ENCODE measurements at regions not wholly inside any gene's neighbourhood (a gene's known extent, or its start where the extent isn't known, plus 50 kb on each side); places are given as distances from the start of the nearest gene placed in this dataset.

DNA sequence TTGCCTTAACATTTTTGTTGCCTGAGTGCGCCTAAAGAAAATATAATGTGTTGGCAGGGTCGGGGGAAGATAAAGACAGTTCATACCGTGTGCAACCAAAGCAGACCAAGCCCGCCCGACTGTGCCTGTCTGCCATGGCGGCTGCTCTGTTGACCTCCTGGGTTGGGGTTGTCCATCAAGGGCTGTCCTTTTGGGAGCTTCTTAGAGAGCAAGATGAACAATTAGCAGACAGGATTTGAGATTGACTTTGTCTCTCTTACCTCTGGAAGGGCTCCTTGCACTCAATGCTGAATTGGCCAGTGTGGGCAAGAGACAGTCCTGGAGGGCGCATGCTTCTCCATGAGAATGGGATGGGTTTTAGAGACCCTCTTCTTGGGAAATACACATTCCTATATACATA lies 319.6 kb downstream of the GLRX3 start:
- no peak for DNase-seq (ENCODE audit: low read depth in 3 of 3, low spot score in 1 of 3)

- no peak for DNase-seq (ENCODE audit: low read depth in 3 of 3, low spot score in 1 of 3)
Measured at GRCh38 chr10:130456616-130457015, 320.4 kb downstream of the GLRX3 start.

GRCh38 chr10:130458509-130458908 lies 322.3 kb downstream of the GLRX3 start:
- no peak for DNase-seq (ENCODE audit: low read depth in 3 of 3, low spot score in 1 of 3)

- no peak for DNase-seq (ENCODE audit: low read depth in 3 of 3, low spot score in 1 of 3)
Measured at GRCh38 chr10:130459011-130459410, 322.8 kb downstream of the GLRX3 start.

- DNase-seq (ENCODE audit: low read depth in 3 of 3, low spot score in 1 of 3) = no peak
Measured at GRCh38 chr10:130459851-130460490, 323.8 kb downstream of the GLRX3 start.

GRCh38 chr10:130461631-130462030 lies 325.4 kb downstream of the GLRX3 start:
- no peak for DNase-seq (ENCODE audit: low read depth in 3 of 3, low spot score in 1 of 3)

GRCh38 chr10:130463104-130463875 lies 327.1 kb downstream of the GLRX3 start:
- DNase-seq (ENCODE audit: low read depth in 3 of 3, low spot score in 1 of 3) = no peak

GRCh38 chr10:130463876-130464364 lies 327.7 kb downstream of the GLRX3 start:
- DNase-seq (ENCODE audit: low read depth in 3 of 3, low spot score in 1 of 3) = no peak

- no peak for DNase-seq (ENCODE audit: low read depth in 3 of 3, low spot score in 1 of 3)
Measured at GRCh38 chr10:130464426-130464825, 328.2 kb downstream of the GLRX3 start.

DNA sequence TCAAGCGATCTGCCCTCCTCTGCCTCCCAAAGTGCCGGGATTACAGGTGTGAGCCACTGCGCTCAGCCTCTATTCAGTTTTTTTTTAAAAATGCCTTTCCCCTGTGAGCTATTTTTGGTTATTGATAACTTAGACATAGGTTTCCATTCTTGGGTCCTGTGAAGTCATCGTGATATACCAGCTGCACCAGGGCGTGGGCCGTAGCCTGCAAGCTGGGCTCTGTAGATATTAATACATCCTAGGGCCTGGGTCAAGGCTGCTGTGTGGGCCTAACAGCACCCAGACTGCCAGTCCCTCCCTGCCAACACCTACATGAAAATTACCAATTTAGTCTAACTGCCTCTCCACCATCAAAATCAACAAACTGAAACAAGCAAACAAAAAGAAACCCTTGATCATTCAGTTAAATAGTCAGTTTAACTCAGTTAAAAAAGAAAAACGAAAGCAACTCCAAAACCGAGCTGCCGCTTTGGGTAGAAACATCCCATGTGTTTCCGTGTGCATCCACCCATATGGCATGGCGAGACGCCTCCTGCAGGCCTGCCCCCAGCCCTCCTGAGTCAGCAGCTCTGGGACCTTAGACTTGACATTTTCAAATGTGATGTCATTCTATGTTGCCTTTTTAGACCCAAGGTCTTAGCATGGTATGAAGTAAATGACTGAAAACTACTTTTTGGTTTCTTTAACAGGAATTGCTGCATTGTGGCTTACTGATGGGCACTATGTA lies 330.2 kb downstream of the GLRX3 start:
- no peak for DNase-seq (ENCODE audit: low read depth in 3 of 3, low spot score in 1 of 3)

GRCh38 chr10:130470286-130470685 lies 334.1 kb downstream of the GLRX3 start:
- DNase-seq (ENCODE audit: low read depth in 3 of 3, low spot score in 1 of 3) = no peak

DNA sequence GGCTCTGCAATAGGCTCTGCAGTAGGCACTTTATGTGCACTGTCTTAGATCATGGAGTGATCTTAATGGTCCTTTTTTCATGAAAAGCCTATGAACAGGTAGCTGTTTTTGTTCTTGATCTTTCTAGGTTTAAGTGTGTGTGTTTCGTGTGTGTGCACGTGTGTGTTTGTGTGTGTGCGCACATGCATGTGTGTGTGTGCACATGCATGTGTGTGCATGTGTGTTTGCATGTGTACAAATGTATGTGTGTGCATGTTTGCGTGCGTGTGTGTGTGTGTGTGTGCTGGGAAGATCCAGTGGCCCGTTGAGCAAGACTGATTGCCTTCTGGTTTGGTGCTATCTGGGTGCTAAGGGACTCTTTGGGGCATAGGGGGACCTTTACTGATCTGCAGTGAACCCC lies 334.8 kb downstream of the GLRX3 start:
- no peak for DNase-seq (ENCODE audit: low read depth in 3 of 3, low spot score in 1 of 3)

DNA sequence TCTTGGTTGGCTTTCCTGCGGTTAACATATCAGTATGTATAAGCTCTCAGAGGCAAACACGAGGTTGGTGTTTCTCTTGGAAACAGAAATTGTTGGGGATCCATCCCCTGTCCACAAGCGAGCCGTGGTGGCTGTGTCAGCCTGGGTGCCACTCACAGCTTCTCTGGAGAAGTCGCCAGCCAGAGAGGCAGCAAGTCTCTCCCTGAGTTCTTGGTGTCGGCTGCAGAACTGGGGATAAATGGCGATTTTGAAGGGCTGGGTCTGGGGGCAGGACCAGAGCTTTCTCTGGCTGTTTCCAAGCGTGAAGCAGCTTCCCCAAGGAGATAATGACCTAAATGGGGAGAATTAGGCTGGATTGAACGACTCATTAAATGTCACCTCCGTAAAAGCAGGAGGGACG lies 335.3 kb downstream of the GLRX3 start:
- no peak for DNase-seq (ENCODE audit: low read depth in 3 of 3, low spot score in 1 of 3)

DNA sequence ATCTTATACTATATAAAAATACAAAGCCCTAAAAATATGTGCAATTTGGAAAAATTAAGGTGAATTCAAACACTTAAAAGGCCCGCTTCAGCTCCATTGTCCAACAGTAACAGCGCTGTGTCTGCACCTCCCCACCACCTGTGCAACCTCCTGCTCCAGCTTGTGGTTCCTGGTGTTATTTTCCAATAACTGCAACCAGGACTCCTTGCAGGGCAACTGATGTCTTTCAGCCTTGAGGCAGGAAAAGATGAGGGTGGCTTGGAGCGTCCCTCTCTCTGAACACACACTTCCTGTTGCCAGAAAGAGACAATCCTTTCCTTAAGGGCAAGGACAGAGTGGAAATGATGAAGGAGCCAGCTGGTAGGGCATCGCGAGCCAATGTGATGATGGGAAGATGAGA lies 336.0 kb downstream of the GLRX3 start:
- DNase-seq (ENCODE audit: low read depth in 3 of 3, low spot score in 1 of 3) = no peak

- no peak for DNase-seq (ENCODE audit: low read depth in 3 of 3, low spot score in 1 of 3)
Measured at GRCh38 chr10:130474591-130474990, 338.4 kb downstream of the GLRX3 start.

GRCh38 chr10:130477360-130477759 lies 341.2 kb downstream of the GLRX3 start:
- no peak for DNase-seq (ENCODE audit: low read depth in 3 of 3, low spot score in 1 of 3)

DNA sequence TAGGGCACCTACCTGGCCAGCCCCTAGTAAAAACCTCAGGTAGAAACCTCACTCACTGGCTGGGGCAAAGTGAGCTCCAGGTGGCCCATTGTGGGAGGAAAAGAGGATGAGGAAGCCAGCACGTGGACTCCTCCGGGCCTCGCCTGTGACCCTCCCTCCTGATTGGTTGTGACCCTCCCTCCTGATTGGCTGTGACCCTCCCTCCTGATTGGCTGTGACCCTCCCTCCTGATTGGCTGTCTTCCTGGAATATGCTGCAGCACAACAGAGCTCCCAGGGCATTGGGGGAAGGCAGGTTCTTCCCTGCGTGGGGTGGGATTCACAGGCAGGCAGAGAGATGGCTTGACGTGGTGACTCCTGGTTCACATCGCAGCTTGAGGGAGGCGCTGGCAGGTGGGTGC lies 343.0 kb downstream of the GLRX3 start:
- DNase-seq (ENCODE audit: low read depth in 3 of 3, low spot score in 1 of 3) = no peak

GRCh38 chr10:130479926-130480325 lies 343.7 kb downstream of the GLRX3 start:
- DNase-seq (ENCODE audit: low read depth in 3 of 3, low spot score in 1 of 3) = no peak

GRCh38 chr10:130480491-130480890 lies 344.3 kb downstream of the GLRX3 start:
- DNase-seq (ENCODE audit: low read depth in 3 of 3, low spot score in 1 of 3) = no peak

DNA sequence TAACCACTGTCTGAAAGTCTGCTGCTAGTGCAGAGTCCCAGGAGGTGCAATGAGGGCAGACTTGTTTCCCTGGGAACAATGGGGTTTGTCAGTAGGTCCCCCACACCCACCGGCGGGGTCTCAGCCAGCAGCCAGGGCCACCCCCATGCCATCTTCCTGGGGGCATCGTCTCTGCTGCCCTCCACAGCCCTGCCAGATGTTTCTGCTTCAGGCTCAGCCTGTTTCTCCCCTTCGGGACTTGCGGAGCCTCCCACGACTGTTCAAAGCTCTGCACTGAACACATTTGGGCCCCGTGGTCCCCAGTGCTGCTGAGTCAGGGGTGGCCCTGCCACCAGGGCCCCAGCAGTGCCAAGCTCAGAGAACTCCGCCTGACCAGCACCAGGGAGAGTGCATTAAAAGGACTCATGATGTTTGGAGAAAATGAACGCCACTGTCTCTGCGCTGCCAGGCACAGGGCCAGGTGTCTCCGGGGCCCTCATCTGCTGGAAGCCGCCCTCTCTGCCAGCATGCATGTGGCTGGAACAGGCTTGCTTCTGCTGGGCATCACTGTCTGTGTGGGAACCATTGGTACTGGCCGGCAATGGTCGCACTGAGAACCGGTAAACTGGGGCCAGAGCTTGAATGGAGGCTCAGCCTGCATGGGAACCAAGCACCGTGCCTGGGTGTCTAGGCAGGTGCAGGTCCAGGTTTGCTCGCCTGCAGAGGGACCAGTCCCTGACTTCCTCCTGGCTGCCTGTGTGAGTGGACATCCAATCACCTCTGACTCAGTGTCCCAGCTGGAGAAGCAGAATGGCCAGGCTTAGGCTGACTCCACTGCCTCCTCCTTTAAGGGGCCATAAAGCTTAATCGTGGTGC lies 345.1 kb downstream of the GLRX3 start:
- no peak for DNase-seq (ENCODE audit: low read depth in 3 of 3, low spot score in 1 of 3)

DNA sequence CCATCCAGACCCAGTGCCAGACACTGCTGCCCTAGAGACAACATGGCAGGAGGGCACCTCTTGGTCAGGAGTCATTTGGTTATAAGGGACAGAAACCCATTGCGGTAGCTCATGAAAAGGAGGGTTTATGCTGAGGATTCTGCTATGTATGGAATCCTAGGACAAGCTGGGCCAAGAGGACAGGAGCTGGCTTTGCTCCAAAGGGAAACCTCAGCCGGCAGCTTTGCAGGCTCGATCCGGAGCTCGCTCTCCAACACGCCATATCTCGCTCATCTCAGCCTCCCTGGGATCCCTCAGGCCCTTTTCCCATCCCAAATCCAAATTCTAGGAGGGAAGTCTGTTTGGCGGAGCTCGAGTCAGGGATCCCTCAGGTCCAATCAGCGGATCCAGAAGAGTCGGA lies 345.7 kb downstream of the GLRX3 start:
- no peak for DNase-seq (ENCODE audit: low read depth in 3 of 3, low spot score in 1 of 3)
